ENCODE measurements at regions not wholly inside any gene's neighbourhood (a gene's known extent, or its start where the extent isn't known, plus 50 kb on each side); places are given as distances from the start of the nearest gene placed in this dataset.

GRCh38 chr1:73463873-73464272 lies 734.1 kb downstream of the LRRIQ3 start:
- no peak for TF ChIP-seq ZNF274 (IDR thresholded peaks at IDR 0.05; ENCODE audit: low read depth, low read length)
- TF ChIP-seq YY1 (IDR thresholded peaks at IDR 0.05; ENCODE audit: insufficient read depth, insufficient read length) = no peak

Data from NT2/D1 (cell line).